Mesendoderm (in vitro differentiated cells): ENCODE measurements at regions not wholly inside any gene's neighbourhood (a gene's known extent, or its start where the extent isn't known, plus 50 kb on each side); places are given as distances from the start of the nearest gene placed in this dataset.

Source experiments
- DNase-seq: peaks from one replicate; pipeline ENCODE4 v3.0.0; 2013
- H2AK5ac ChIP-seq: 2 replicates; pipeline ENCODE4 v1.6.1; 2013; ENCODE audit warnings: low read length, inconsistent platforms
- H2BK120ac ChIP-seq: 2 replicates; pipeline ENCODE4 v1.6.1; 2013; ENCODE audit warnings: low read depth, mild to moderate bottlenecking, low read length, moderate library complexity, mixed read lengths
- H2BK15ac ChIP-seq: replicated peaks from 2 replicates; pipeline ENCODE4 v1.6.1; 2013; ENCODE audit warnings: low read depth, mild to moderate bottlenecking, moderate library complexity
- H2BK5ac ChIP-seq: 2 replicates; pipeline ENCODE4 v1.6.1; 2013; ENCODE audit warnings: low read length, inconsistent platforms
- H3K18ac ChIP-seq: 2 replicates; pipeline ENCODE4 v1.6.1; 2013; ENCODE audit warnings: mild to moderate bottlenecking, low read length, mixed read lengths
- H3K23ac ChIP-seq: one replicate; pipeline ENCODE4 v1.6.1; 2013; ENCODE audit warnings: low read length
- H3K27ac ChIP-seq: 2 replicates; pipeline ENCODE4 v1.5.1; 2013; ENCODE audit warnings: low read depth, mild to moderate bottlenecking, inconsistent platforms, low read length, moderate library complexity
- H3K27me3 ChIP-seq: 2 replicates; pipeline ENCODE4 v1.6.1; 2013; ENCODE audit warnings: low read length, control low read depth, mild to moderate bottlenecking, inconsistent platforms; ENCODE audit not compliant: insufficient read depth, poor library complexity
- H3K36me3 ChIP-seq: 2 replicates; pipeline ENCODE4 v1.6.1; 2013; ENCODE audit warnings: low read length, inconsistent platforms; ENCODE audit not compliant: control insufficient read depth, insufficient read depth
- H3K4ac ChIP-seq: one replicate; pipeline ENCODE4 v1.6.1; 2013; ENCODE audit warnings: low read depth, mild to moderate bottlenecking, low read length, moderate library complexity
- H3K4me1 ChIP-seq: 2 replicates; pipeline ENCODE4 v1.6.1; 2013; ENCODE audit warnings: low read depth, low read length, inconsistent platforms; ENCODE audit not compliant: control insufficient read depth
- H3K4me2 ChIP-seq: 2 replicates; pipeline ENCODE4 v1.6.1; 2013; ENCODE audit warnings: low read length
- H3K4me3 ChIP-seq: 2 replicates; pipeline ENCODE4 v1.5.1; 2013; ENCODE audit warnings: mild to moderate bottlenecking, low read length
- H3K56ac ChIP-seq: one replicate; pipeline ENCODE4 v1.6.1; 2013; ENCODE audit warnings: low read length
- H3K79me1 ChIP-seq: 2 replicates; pipeline ENCODE4 v1.6.1; 2013; ENCODE audit warnings: low read length, inconsistent platforms
- H3K79me2 ChIP-seq: 2 replicates; pipeline ENCODE4 v1.6.1; 2013; ENCODE audit warnings: mild to moderate bottlenecking, low read length; ENCODE audit not compliant: control insufficient read depth, insufficient read depth
- H3K9ac ChIP-seq: 2 replicates; pipeline ENCODE4 v1.6.1; 2013; ENCODE audit warnings: low read length, inconsistent platforms
- H4K5ac ChIP-seq: one replicate; pipeline ENCODE4 v1.6.1; 2013; ENCODE audit warnings: low read length
- H4K8ac ChIP-seq: one replicate; pipeline ENCODE4 v1.6.1; 2013; ENCODE audit warnings: low read depth, mild to moderate bottlenecking, control low read depth, low read length, moderate library complexity
- WGBS: extraction: QIAGEN DNeasy Blood & Tissue Kit; methylation state at CpG from one replicate; pipeline ENCODE4 v1.1.7; 2013; ENCODE audit warnings: low lambda C conversion rate, missing lambda C conversion rate; ENCODE audit not compliant: insufficient coverage; ENCODE audit errors: extremely low coverage; 5-methylcytosine and 5-hydroxymethylcytosine counted together

DNA sequence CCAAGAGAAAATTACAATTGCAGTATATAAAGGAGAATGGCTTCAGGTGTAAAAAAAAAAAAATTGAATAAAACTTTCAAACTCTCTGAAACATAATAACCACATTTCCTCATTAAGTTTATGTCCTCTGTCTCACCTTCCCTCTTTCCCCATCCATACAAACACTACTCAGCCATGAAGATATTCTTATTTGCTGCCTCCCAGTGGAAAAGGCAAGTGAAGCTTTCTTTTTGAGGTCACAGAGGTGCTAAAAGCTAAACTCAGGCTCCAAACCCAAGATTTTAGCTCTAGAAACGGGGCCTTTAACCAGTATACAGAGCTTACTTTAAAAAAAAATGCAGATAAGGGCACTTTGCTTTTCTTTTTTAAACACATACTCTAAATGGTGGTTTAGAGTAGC is 1568.5 kb downstream of the FAM181B start:
- Histone ChIP-seq H3K27ac (no peak overlapping the region), H3K79me2 (no peaks in the 10 kb centered on the region), H3K4me2 (no peak overlapping the region), H2BK5ac (no peak overlapping the region), H4K8ac (no peak overlapping the region), H4K5ac (no peak overlapping the region), H2BK15ac (no peak overlapping the region), H3K36me3 (no peaks in the 10 kb centered on the region), H3K79me1 (no peaks in the 10 kb centered on the region), H3K27me3 (no peaks in the 10 kb centered on the region), H2BK120ac (no peak overlapping the region), H3K4ac (no peak overlapping the region), H3K18ac (no peak overlapping the region), H3K4me1 (no peaks in the 10 kb centered on the region), H3K4me3 (no peak overlapping the region), H3K23ac (no peak overlapping the region), H2AK5ac (no peak overlapping the region), H3K56ac (no peak overlapping the region), H3K9ac (no peak overlapping the region)
- WGBS: no CpG with 5 or more reads among the region's 1 CpG
- peak; percentile 55 for DNase-seq

DNA sequence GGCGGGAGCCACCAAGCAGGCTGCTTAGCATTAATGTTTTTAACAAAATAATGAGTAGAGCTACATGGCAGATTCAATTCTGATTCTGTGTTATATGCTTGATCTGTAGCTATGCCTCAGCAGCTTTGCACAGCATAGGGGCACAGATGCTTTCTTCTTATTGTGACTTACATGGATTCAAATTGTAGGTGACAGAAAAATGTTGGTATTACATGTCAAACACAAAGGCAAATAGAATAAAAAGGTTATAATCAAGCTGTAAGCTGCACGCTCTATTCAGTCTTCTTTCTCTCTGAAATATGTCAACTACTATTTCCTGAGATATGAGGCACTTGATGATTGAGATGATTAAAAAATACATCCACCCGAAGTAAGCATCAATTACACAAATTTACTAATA is 1573.8 kb downstream of the FAM181B start:
- H3K4ac ChIP-seq: no peak overlapping the region
- no peak for DNase-seq
- no peak overlapping the region for H4K5ac ChIP-seq
- no peak overlapping the region for H3K27ac ChIP-seq
- H2BK5ac ChIP-seq: no peak overlapping the region
- H3K56ac ChIP-seq: no peak overlapping the region
- no peaks in the 10 kb centered on the region for H3K4me1 ChIP-seq
- WGBS: no CpG with 5 or more reads among the region's 3 CpGs
- no peak overlapping the region for H3K18ac ChIP-seq
- no peak overlapping the region for H3K9ac ChIP-seq
- no peaks in the 10 kb centered on the region for H3K27me3 ChIP-seq
- H3K23ac ChIP-seq: no peak overlapping the region
- no peaks in the 10 kb centered on the region for H3K36me3 ChIP-seq
- H2AK5ac ChIP-seq: no peak overlapping the region
- no peak overlapping the region for H3K4me3 ChIP-seq
- H2BK15ac ChIP-seq: no peak overlapping the region
- H3K79me2 ChIP-seq: no peaks in the 10 kb centered on the region
- no peak overlapping the region for H3K4me2 ChIP-seq
- H2BK120ac ChIP-seq: no peak overlapping the region
- H3K79me1 ChIP-seq: no peaks in the 10 kb centered on the region
- H4K8ac ChIP-seq: no peak overlapping the region

DNA sequence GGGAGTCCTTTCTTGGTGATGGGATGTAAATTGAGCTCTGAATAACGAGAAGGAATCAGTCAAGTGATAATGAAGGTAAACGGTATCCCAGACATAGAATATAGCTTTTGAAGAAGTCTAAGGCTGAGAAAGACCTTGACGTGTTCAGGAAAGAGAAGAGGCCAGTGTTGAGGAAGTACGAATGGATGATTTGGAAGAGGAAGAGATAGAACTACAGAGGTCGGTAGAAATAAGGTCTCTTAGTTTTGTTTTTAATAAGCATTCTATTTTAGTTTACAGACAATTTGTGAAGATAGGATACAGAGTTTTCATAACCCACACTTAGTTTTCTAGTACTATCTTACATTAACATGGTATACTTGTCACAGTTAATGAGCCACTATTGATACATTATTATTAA is 1598.1 kb downstream of the FAM181B start:
- Histone ChIP-seq H3K36me3 (no peaks in the 10 kb centered on the region), H2AK5ac (no peak overlapping the region), H3K4ac (no peak overlapping the region), H3K18ac (no peak overlapping the region), H3K23ac (no peak overlapping the region), H3K4me2 (no peak overlapping the region), H2BK15ac (no peak overlapping the region), H3K79me2 (no peaks in the 10 kb centered on the region), H3K27ac (no peak overlapping the region), H3K4me1 (no peaks in the 10 kb centered on the region), H3K9ac (no peak overlapping the region), H3K27me3 (no peaks in the 10 kb centered on the region), H4K8ac (no peak overlapping the region), H2BK5ac (no peak overlapping the region), H3K4me3 (no peak overlapping the region), H4K5ac (no peak overlapping the region), H3K56ac (no peak overlapping the region), H2BK120ac (no peak overlapping the region), H3K79me1 (no peaks in the 10 kb centered on the region)
- DNase-seq: no peak
- WGBS: no CpG with 5 or more reads among the region's 5 CpGs

DNA sequence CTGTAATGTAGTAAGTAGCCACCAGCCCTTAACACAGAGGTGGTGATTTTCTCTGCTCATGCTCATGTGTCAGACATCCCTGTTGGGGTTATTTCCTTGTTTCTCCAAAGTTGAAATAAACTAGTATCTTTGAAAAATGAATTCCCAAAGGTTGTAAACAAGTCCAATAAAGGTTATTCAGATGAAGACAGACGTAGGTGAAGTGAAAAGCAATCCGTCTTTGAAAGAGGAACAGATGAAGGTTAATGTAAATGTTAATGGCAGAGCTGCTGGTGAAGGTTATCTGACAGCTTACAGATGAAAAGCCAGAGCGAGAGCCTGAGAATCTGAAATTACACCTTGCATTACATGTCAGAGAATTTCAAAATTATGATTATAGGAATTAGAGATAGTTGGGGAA is 1604.0 kb downstream of the FAM181B start:
- no CpG with 5 or more reads among the region's 3 CpGs for whole genome bisulfite sequencing
- Histone ChIP-seq H3K4me3 (no peak overlapping the region), H3K79me2 (no peaks in the 10 kb centered on the region), H4K5ac (no peak overlapping the region), H3K27me3 (no peaks in the 10 kb centered on the region), H2BK5ac (no peak overlapping the region), H3K23ac (no peak overlapping the region), H3K18ac (no peak overlapping the region), H2BK120ac (no peak overlapping the region), H2BK15ac (no peak overlapping the region), H3K9ac (no peak overlapping the region), H3K27ac (no peak overlapping the region), H3K79me1 (no peaks in the 10 kb centered on the region), H3K56ac (no peak overlapping the region), H4K8ac (no peak overlapping the region), H3K4ac (no peak overlapping the region), H3K4me1 (no peaks in the 10 kb centered on the region), H3K36me3 (no peaks in the 10 kb centered on the region), H3K4me2 (no peak overlapping the region), H2AK5ac (no peak overlapping the region)
- no peak for DNase-seq

DNA sequence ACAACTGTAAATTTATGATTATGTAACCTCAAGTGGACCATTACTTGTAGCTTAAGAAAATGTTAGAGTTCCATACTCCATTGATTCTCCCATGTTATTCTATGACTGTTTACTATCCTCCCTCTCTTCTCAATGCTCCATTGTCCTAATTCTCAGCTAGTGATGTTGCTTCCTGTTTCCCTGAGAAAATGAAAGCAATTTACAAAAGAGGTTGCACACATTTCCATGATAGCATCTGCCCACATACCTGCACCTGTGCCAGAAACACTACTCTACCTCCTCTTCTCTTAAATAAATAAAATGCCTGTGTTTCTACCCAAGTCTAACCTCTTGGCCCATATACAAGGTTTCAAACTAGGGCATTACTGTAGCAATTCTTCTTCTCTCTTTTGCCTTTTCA is 1620.9 kb downstream of the FAM181B start:
- H3K4me1 ChIP-seq: no peaks in the 10 kb centered on the region
- H3K56ac ChIP-seq: no peak overlapping the region
- H4K5ac ChIP-seq: no peak overlapping the region
- H3K4ac ChIP-seq: no peak overlapping the region
- H3K4me2 ChIP-seq: no peak overlapping the region
- H4K8ac ChIP-seq: no peak overlapping the region
- no peak overlapping the region for H2BK15ac ChIP-seq
- no peaks in the 10 kb centered on the region for H3K79me1 ChIP-seq
- no peak for DNase-seq
- no peaks in the 10 kb centered on the region for H3K27me3 ChIP-seq
- H3K18ac ChIP-seq: no peak overlapping the region
- H2BK120ac ChIP-seq: no peak overlapping the region
- no peak overlapping the region for H3K23ac ChIP-seq
- no peaks in the 10 kb centered on the region for H3K79me2 ChIP-seq
- H2AK5ac ChIP-seq: no peak overlapping the region
- H3K9ac ChIP-seq: no peak overlapping the region
- no peak overlapping the region for H3K4me3 ChIP-seq
- H3K27ac ChIP-seq: no peak overlapping the region
- no peak overlapping the region for H2BK5ac ChIP-seq
- H3K36me3 ChIP-seq: no peaks in the 10 kb centered on the region

DNA sequence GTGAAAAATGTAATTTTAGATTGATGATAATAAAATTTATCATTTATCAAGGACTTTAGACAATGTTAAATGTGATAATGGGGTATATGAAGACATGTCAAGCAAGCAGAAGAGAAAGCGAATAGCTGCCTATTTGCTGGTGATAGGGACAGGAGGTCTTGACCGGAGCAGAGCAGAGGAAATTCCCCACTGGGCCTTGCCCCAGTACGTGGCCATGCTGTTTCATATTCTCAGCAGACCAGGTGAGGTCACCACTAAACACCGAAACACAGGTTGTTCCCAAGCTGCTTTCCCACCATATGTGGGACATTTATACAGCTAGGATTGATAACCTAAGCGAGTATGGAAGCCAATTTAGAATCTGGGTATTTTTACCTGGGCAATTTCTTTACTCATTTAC is 1629.6 kb downstream of the FAM181B start:
- no peak overlapping the region for H3K4me3 ChIP-seq
- H3K23ac ChIP-seq: no peak overlapping the region
- no peak overlapping the region for H3K18ac ChIP-seq
- no CpG with 5 or more reads among the region's 5 CpGs for WGBS
- no peaks in the 10 kb centered on the region for H3K79me1 ChIP-seq
- no peak overlapping the region for H3K27ac ChIP-seq
- no peaks in the 10 kb centered on the region for H3K36me3 ChIP-seq
- H3K27me3 ChIP-seq: no peaks in the 10 kb centered on the region
- H3K56ac ChIP-seq: no peak overlapping the region
- H3K9ac ChIP-seq: no peak overlapping the region
- H3K4ac ChIP-seq: no peak overlapping the region
- no peak overlapping the region for H4K8ac ChIP-seq
- H2BK5ac ChIP-seq: no peak overlapping the region
- H3K79me2 ChIP-seq: no peaks in the 10 kb centered on the region
- DNase-seq: peak; percentile 35
- no peak overlapping the region for H2BK120ac ChIP-seq
- H2AK5ac ChIP-seq: no peak overlapping the region
- H4K5ac ChIP-seq: no peak overlapping the region
- H2BK15ac ChIP-seq: no peak overlapping the region
- no peak overlapping the region for H3K4me2 ChIP-seq
- H3K4me1 ChIP-seq: no peaks in the 10 kb centered on the region
